SK-N-SH treated with all-trans-retinoic acid at 6 μM for 48 hours (cell line): ENCODE measurements at regions not wholly inside any gene's neighbourhood (a gene's known extent, or its start where the extent isn't known, plus 50 kb on each side); places are given as distances from the start of the nearest gene placed in this dataset.

Experiments used
- ATAC-seq: fragments of 200-7000 bp; cut with Tn5 transposase; 3 replicates; pipeline ENCODE4 v1.9.1; 2020; ENCODE audit warnings: mild to moderate bottlenecking, moderate library complexity
- ARNTL ChIP-seq: fragments of 450-650 bp; formaldehyde crosslinking; IDR thresholded peaks from 2 replicates; pipeline ENCODE4 v1.5.0; 2020; ENCODE audit warnings: low read depth, mild to moderate bottlenecking, moderate library complexity, borderline replicate concordance
- BACH2 ChIP-seq: fragments of 250-450 bp; sonication (Bioruptor Pico); IDR thresholded peaks from 2 replicates; pipeline ENCODE4 v1.9.0; 2021; ENCODE audit warnings: mild to moderate bottlenecking, borderline replicate concordance
- CREB5 ChIP-seq: fragments of 250-450 bp; sonication (Bioruptor Pico); IDR thresholded peaks from 2 replicates; pipeline ENCODE4 v1.5.1; 2020; ENCODE audit warnings: low read depth, mild to moderate bottlenecking, moderate library complexity
- ESRRG ChIP-seq: fragments of 250-450 bp; sonication (Bioruptor Pico); IDR thresholded peaks from 2 replicates; pipeline ENCODE4 v1.6.1; 2021; ENCODE audit warnings: mild to moderate bottlenecking
- GLIS3 ChIP-seq: fragments of 250-450 bp; sonication (Bioruptor Pico); IDR thresholded peaks from 2 replicates; pipeline ENCODE4 v1.5.0; 2020; ENCODE audit warnings: mild to moderate bottlenecking, moderate library complexity
- ISL1 ChIP-seq: fragments of 250-450 bp; sonication (Bioruptor Pico); IDR thresholded peaks from 2 replicates; pipeline ENCODE4 v2.1.2; 2022; ENCODE audit warnings: mild to moderate bottlenecking, moderate library complexity
- OSR1 ChIP-seq: fragments of 250-450 bp; sonication (Bioruptor Pico); IDR thresholded peaks from 2 replicates; pipeline ENCODE4 v1.8.0; 2022; ENCODE audit warnings: moderate library complexity, mild to moderate bottlenecking, inconsistent platforms
- PATZ1 ChIP-seq: fragments of 250-450 bp; sonication (Bioruptor Pico); IDR thresholded peaks from 2 replicates; pipeline ENCODE4 v1.8.0; 2020; ENCODE audit warnings: mild to moderate bottlenecking, moderate library complexity, borderline replicate concordance
- POU6F1 ChIP-seq: fragments of 250-450 bp; sonication (Bioruptor Pico); IDR thresholded peaks from 2 replicates; pipeline ENCODE4 v1.8.0; 2021; ENCODE audit warnings: low read depth, mild to moderate bottlenecking, moderate library complexity, borderline replicate concordance
- PPARA ChIP-seq: fragments of 250-450 bp; sonication (Bioruptor Pico); IDR thresholded peaks from 2 replicates; pipeline ENCODE4 v1.5.0; 2020; ENCODE audit warnings: mild to moderate bottlenecking, borderline replicate concordance
- RARB ChIP-seq: fragments of 250-450 bp; sonication (Bioruptor Pico); IDR thresholded peaks from 2 replicates; pipeline ENCODE4 v1.8.0; 2021; ENCODE audit warnings: mild to moderate bottlenecking, moderate library complexity
- SNAI2 ChIP-seq: fragments of 250-450 bp; sonication (Bioruptor Pico); IDR thresholded peaks from 2 replicates; pipeline ENCODE4 v1.5.0; 2020; ENCODE audit warnings: mild to moderate bottlenecking, moderate library complexity
- TCF4 ChIP-seq: fragments of 250-450 bp; sonication (Bioruptor Pico); IDR thresholded peaks from 2 replicates; pipeline ENCODE4 v1.8.0; 2021; ENCODE audit warnings: mild to moderate bottlenecking, moderate library complexity, borderline replicate concordance
- TOX ChIP-seq: fragments of 250-450 bp; sonication (Bioruptor Pico); IDR thresholded peaks from 2 replicates; pipeline ENCODE4 v1.8.0; 2021; ENCODE audit warnings: mild to moderate bottlenecking, moderate library complexity, borderline replicate concordance
- ZC3H10 ChIP-seq: fragments of 250-450 bp; sonication (Bioruptor Pico); IDR thresholded peaks from 2 replicates; pipeline ENCODE4 v1.5.1; 2021; ENCODE audit warnings: mild to moderate bottlenecking, moderate library complexity
- ZFP30 ChIP-seq: fragments of 450-650 bp; formaldehyde crosslinking; IDR thresholded peaks from 2 replicates; pipeline ENCODE4 v1.5.0; 2022; ENCODE audit warnings: mild to moderate bottlenecking, moderate library complexity
- ZNF565 ChIP-seq: fragments of 450-650 bp; formaldehyde crosslinking; conservative IDR thresholded peaks from 2 replicates; pipeline ENCODE4 v1.5.0; 2020; ENCODE audit warnings: low read depth, mild to moderate bottlenecking, moderate library complexity
- ZNF70 ChIP-seq: fragments of 450-650 bp; formaldehyde crosslinking; IDR thresholded peaks from 2 replicates; pipeline ENCODE4 v1.5.0; 2020; ENCODE audit warnings: mild to moderate bottlenecking, moderate library complexity
- ZNF8 ChIP-seq: fragments of 450-650 bp; formaldehyde crosslinking; IDR thresholded peaks from 2 replicates; pipeline ENCODE4 v1.5.0; 2020; ENCODE audit warnings: mild to moderate bottlenecking, moderate library complexity
- TF ChIP-seq, protein P1 (sequence below): fragments of 250-450 bp; sonication (Bioruptor Pico); IDR thresholded peaks from 2 replicates; pipeline ENCODE4 v1.5.0; 2020; ENCODE audit warnings: mild to moderate bottlenecking, moderate library complexity
- TF ChIP-seq, protein P2 (sequence below): fragments of 250-450 bp; sonication (Bioruptor Pico); IDR thresholded peaks from 2 replicates; pipeline ENCODE4 v1.5.1; 2021; ENCODE audit warnings: mild to moderate bottlenecking, moderate library complexity

DNA sequence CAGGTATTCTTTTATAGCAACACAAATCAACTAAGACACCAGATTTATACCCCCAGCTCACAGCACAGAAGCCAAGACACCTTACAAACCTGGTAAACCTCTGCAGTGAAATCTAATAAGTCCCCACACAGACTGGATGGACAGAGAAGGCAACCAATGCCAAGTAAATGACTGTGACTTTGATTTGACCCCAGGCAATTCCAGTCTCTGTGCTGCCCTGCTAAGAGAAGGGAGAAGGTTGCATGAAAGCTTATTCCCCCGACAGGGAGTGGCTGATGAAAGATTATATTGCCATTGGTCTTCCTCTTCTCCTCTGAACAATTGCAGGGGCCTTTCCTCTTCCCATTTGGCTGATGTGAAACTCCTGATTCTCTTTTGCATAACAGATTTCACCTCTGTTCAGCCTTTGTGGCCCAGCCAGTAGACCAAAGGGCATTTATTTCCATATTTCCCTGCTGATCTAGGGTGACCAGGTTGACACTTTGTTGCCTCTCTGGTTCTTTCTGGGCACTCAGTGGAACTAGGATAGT is 107.6 kb downstream of the ADRB2 start:
- no peak for ATAC-seq
- TF ChIP-seq ARNTL (no peak), GLIS3 (no peak), SNAI2 (CRISPR knock-in tag) (no peak), TCF4 (CRISPR knock-in tag) (no peak), CREB5 (CRISPR knock-in tag) (no peak), ZC3H10 (CRISPR knock-in tag) (no peak), PATZ1 (CRISPR knock-in tag) (no peak), ZNF8 (CRISPR knock-in tag) (no peak), ESRRG (CRISPR knock-in tag) (no peak), BACH2 (CRISPR knock-in tag) (no peak), RARB (CRISPR knock-in tag) (no peak), ZFP30 (CRISPR knock-in tag) (no peak), TOX (CRISPR knock-in tag) (no peak), OSR1 (CRISPR knock-in tag) (no peak), ZNF70 (CRISPR knock-in tag) (no peak), PPARA (no peak), ZNF565 (CRISPR knock-in tag) (no peak), POU6F1 (CRISPR knock-in tag) (no peak)
- TF ChIP-seq, protein P1, sequence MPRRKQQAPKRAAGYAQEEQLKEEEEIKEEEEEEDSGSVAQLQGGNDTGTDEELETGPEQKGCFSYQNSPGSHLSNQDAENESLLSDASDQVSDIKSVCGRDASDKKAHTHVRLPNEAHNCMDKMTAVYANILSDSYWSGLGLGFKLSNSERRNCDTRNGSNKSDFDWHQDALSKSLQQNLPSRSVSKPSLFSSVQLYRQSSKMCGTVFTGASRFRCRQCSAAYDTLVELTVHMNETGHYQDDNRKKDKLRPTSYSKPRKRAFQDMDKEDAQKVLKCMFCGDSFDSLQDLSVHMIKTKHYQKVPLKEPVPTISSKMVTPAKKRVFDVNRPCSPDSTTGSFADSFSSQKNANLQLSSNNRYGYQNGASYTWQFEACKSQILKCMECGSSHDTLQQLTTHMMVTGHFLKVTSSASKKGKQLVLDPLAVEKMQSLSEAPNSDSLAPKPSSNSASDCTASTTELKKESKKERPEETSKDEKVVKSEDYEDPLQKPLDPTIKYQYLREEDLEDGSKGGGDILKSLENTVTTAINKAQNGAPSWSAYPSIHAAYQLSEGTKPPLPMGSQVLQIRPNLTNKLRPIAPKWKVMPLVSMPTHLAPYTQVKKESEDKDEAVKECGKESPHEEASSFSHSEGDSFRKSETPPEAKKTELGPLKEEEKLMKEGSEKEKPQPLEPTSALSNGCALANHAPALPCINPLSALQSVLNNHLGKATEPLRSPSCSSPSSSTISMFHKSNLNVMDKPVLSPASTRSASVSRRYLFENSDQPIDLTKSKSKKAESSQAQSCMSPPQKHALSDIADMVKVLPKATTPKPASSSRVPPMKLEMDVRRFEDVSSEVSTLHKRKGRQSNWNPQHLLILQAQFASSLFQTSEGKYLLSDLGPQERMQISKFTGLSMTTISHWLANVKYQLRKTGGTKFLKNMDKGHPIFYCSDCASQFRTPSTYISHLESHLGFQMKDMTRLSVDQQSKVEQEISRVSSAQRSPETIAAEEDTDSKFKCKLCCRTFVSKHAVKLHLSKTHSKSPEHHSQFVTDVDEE (CRISPR knock-in tag), result no peak
- TF ChIP-seq, protein P2, sequence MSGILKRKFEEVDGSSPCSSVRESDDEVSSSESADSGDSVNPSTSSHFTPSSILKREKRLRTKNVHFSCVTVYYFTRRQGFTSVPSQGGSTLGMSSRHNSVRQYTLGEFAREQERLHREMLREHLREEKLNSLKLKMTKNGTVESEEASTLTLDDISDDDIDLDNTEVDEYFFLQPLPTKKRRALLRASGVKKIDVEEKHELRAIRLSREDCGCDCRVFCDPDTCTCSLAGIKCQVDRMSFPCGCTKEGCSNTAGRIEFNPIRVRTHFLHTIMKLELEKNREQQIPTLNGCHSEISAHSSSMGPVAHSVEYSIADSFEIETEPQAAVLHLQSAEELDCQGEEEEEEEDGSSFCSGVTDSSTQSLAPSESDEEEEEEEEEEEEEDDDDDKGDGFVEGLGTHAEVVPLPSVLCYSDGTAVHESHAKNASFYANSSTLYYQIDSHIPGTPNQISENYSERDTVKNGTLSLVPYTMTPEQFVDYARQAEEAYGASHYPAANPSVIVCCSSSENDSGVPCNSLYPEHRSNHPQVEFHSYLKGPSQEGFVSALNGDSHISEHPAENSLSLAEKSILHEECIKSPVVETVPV, result no peak

DNA sequence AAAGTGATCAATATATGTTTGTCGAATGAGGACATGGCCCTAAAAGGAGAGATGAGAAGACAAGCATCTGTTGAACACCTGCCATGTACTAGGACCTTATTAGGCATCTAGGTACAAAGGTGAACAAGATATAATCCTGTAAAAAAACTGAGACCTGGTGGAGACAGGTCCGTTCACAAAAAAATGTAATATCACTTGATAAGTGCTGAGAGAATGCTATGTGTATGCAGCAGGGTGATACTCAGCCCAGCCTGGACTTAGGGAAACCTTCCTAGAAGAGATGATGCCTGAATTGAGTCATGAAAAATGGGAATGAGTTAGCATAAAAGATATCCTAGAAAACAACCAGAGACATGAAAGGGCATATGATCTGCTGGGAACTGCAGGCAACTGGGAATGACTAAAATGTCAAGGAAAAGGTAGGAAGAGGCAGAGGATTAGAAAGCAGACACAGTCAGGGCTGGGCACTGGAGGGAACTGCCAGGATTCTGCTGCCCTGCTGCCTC is 108.5 kb downstream of the ADRB2 start:
- no peak for TF ChIP-seq ZFP30 (CRISPR knock-in tag)
- TF ChIP-seq, all 23 proteins: peak for 0
- no peak for ATAC-seq

DNA sequence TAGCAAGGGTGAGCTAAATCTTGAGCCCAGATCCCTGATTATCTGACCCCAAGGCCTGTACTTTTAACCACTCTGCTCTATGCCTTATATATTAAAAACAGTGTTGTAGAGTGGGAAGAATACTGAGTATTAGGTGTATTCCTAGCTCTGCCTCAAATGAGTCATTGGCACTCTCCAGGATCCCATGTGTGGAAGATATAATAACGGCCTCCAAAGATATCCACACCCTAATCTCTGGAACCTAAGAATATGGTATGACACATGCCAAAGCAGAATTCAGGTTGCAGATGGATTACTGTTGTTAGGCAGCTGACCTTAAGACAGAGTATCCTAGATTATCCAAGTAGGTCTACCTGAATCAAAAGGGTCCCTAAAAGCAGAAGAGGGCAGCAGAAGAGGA is 110.8 kb downstream of the ADRB2 start:
- TF ChIP-seq ISL1 (CRISPR knock-in tag), result no peak
- TF ChIP-seq OSR1 (CRISPR knock-in tag), result no peak
- TF ChIP-seq CREB5 (CRISPR knock-in tag), result no peak
- TF ChIP-seq SNAI2 (CRISPR knock-in tag), result no peak
- TF ChIP-seq GLIS3, result no peak
- no peak for TF ChIP-seq BACH2 (CRISPR knock-in tag)
- TF ChIP-seq ARNTL, result no peak
- no peak for ATAC-seq
